AG10803 (cell line): ENCODE measurements at regions not wholly inside any gene's neighbourhood (a gene's known extent, or its start where the extent isn't known, plus 50 kb on each side); places are given as distances from the start of the nearest gene placed in this dataset.
A peak's percentile ranks its signal among the peaks of the same experiment; 100 is the strongest.

Experiments
- DNase-seq: peaks from one replicate; pipeline ENCODE4 v3.0.0; 2010; ENCODE audit warnings: low read depth
- H3K4me3 ChIP-seq: 2 replicates; pipeline ENCODE4 v1.5.1; 2011; ENCODE audit warnings: mild to moderate bottlenecking, low read length, control low read depth
- TF ChIP-seq, protein P1 (sequence below): conservative IDR thresholded peaks from 2 replicates; pipeline ENCODE4 v1.5.1; 2011; ENCODE audit warnings: mild to moderate bottlenecking, low read length, control low read depth, inconsistent platforms

DNA sequence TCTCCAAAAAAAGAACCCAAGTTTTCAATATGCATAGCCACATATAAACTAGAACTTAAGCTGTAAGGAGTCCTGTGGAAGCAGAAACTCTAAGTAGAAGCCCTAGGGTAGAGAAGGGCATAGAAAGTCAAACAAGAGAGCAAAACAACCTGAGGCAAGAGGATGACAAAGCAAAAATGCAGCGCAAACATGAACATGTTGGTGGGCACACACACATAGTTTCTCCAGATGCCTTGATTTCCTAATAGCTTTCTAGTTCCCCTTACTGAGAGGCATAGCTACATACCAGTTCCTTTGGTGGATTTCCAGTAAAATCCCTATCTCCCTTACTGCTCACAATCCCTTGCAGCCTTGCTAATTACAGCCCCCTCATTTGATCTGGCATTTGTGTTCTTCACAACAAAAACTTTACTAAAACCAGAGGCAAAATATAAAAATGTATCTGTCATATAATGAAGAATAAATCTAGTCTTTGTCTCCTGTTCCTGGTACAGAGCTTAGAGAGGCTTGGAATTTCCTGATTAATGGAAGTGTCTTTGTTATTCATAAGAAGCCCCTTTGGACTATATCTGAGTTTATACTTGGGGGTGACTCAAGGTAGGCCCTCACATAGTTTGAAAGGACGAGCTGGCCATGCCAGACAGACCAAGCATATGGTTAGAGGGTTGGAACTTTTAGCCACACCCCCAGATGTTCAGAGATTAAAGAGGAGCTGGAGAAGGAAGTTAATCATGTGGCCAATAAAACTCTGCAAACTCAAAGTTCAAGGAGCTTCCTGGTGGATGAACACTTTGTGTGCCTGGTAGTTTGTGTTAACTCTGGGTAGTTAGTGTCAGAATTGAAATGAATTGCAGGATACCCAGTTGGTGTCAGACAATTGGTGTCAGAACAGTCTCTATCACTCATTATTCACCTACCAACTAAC is 52.7 kb upstream of the ZCCHC13 start:
- TF ChIP-seq, protein P1, sequence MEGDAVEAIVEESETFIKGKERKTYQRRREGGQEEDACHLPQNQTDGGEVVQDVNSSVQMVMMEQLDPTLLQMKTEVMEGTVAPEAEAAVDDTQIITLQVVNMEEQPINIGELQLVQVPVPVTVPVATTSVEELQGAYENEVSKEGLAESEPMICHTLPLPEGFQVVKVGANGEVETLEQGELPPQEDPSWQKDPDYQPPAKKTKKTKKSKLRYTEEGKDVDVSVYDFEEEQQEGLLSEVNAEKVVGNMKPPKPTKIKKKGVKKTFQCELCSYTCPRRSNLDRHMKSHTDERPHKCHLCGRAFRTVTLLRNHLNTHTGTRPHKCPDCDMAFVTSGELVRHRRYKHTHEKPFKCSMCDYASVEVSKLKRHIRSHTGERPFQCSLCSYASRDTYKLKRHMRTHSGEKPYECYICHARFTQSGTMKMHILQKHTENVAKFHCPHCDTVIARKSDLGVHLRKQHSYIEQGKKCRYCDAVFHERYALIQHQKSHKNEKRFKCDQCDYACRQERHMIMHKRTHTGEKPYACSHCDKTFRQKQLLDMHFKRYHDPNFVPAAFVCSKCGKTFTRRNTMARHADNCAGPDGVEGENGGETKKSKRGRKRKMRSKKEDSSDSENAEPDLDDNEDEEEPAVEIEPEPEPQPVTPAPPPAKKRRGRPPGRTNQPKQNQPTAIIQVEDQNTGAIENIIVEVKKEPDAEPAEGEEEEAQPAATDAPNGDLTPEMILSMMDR, result no peak
- H3K4me3 ChIP-seq, result no peak overlapping the region
- peak; percentile 87 for DNase-seq

DNA sequence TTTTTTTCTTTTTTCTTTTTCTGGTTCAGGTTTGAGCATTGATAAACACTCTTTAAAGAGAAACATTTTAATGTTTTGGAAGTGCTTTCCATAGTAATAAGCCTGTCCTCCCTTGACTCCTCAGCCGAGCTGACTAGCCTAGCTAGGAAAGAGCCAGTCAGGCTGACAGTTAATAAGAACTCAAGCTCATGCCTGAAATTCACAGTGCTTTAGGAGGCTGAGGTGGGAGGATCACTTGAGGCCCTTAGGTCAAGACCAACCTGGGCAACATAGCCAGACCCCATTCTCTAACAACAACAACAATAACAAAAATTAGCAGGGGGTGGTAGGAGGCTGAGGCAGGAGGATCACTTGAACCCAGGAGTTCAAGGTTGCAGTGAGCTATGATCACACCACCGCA is 53.4 kb upstream of the ZCCHC13 start:
- DNase-seq, result no peak
- TF ChIP-seq, protein P1, result no peak
- H3K4me3 ChIP-seq, result no peak overlapping the region

DNA sequence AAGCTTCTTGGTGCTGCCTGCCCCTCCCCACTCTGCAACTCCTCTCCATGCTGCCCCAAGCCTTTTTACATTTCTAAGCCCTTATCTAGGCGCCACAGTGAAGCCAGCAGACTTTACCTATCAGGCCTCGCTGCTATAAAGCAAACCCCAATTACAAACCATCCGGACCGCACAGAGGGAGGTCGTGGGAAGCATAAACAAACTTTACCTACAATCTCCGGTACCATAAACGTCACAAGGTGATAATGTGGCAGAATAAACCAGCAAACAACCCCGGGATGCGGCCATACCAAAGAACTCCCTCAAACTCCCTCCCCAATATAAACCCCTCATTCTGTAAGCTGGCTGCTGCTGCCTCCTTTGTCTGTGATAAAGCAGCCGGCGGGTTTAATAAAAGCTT is 54.0 kb upstream of the ZCCHC13 start:
- DNase-seq, result no peak
- no peak overlapping the region for H3K4me3 ChIP-seq
- TF ChIP-seq, protein P1, result no peak

DNA sequence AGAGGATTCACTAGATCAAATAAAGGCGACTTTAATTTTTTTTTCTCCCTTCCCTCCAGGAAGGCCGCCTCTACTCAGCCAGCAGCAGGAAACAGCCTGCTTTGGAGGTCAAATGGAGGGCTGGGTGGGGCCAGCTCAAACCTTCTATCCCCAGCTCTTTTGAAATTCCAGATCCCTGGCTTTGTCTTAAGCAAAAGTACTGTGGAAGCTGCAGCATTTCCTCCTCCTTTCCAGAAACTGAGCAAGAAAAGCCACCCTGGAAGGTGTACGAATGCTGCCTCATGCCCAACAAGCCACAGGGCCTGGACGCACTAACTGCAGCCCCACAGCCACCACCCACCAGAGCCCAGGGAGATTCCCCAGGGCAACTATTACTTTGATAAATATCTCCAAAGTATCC is 55.1 kb upstream of the ZCCHC13 start:
- TF ChIP-seq, protein P1, result no peak
- H3K4me3 ChIP-seq, result no peak overlapping the region
- peak; percentile 8 for DNase-seq

DNA sequence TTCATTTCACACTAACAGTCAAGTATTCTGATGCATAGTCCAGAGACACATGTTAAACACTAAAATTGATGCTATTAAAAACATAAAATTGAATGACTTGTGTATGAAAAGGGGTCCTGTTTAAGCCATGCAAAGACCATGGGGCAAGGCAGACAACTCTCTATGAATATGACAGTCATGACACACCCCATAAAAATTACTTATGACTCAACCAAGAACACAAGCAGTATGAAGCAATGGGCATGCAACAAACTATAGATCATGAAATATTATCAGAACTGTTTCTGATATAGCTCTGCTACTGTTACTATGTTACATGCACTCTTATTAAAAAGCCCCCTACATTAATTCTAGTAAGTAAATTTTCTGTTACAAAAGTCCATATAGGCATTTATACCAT is 57.5 kb upstream of the ZCCHC13 start:
- H3K4me3 ChIP-seq, result no peak overlapping the region
- TF ChIP-seq, protein P1, result no peak
- DNase-seq, result peak; percentile 32

DNA sequence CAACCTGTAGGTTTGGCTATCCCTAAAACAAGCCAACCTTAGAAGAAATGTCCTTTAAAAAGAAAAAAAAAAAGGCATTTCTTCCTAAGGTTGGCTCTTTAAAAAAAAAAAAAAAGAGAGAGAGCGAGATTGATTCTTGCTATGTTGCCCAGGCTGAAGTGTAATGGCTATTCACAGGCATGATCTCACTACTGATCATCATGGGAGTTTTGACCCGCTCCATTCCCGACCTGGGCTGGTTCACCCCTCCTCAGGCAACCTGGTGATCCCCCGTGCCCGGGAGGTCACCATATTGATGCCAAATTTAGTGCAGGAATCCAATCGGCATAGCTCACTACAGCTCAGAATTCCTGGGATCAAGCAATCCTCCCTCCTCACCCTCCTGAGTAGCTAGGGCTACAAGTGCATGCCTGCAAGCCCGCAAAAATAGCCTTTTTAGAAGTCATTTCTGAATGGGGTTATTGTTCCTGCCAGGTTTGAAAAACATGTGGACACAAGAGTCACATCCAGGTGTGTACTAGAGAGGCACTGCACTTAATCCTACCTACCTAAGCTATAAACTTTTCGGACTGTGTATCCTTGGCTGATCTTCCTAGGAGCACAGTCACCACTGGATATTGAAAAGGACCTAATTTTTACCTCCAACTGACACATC is 61.4 kb upstream of the ZCCHC13 start:
- TF ChIP-seq, protein P1, result no peak
- H3K4me3 ChIP-seq, result no peak overlapping the region
- no peak for DNase-seq

DNA sequence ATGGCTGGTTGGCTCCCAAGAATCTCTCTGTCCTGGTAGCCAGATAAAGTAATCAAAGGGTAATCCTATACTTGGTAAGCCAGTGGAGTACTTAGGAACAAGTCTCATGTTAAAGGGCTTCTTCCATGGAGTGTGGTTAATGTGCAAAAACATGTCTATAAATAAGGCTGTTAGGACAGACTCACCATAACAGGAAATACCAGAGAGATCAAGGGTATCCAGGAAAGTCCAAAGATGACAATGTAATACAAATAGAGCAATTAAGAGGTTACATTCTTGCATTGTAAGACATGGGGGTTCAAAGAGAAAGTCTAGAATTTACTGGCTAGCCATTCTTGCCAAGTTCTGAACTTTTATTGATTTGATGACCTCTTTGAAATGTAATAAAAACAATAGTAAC is 61.9 kb upstream of the ZCCHC13 start:
- TF ChIP-seq, protein P1, result no peak
- peak; percentile 66 for DNase-seq
- no peak overlapping the region for H3K4me3 ChIP-seq
